Stomach (tissue), 8 donors: ENCODE measurements at regions not wholly inside any gene's neighbourhood (a gene's known extent, or its start where the extent isn't known, plus 50 kb on each side); places are given as distances from the start of the nearest gene placed in this dataset.

ENCODE experiments used
- DNase-seq, 2 donors: peaks; one replicate each; pipeline versions ENCODE4 v3.0.0 to v3.0.0-alpha.2; 2013 to 2019
- H3K27ac ChIP-seq, 5 donors: fragments of 200-600 bp in 4 of 5; sonication (generic) in 4 of 5; one replicate each; pipeline ENCODE4 v1.5.1; 2013 to 2019; ENCODE audit warnings: mild to moderate bottlenecking in 1 of 5, moderate library complexity in 1 of 5
- H3K27me3 ChIP-seq, 3 donors: fragments of 200-600 bp; sonication (generic); one replicate each; pipeline ENCODE4 v1.5.1; 2017 to 2019; ENCODE audit warnings: mixed run types in 1 of 3
- H3K36me3 ChIP-seq, 4 donors: fragments of 200-600 bp; sonication (generic); 1 replicate in 3 of 4; 2 replicates in 1 of 4; pipeline ENCODE4 v1.5.1; 2016 to 2019
- H3K4me1 ChIP-seq, 4 donors: fragments of 200-600 bp; sonication (generic); one replicate each; pipeline ENCODE4 v1.5.1; 2016 to 2019
- H3K4me3 ChIP-seq, 4 donors: fragments of 200-600 bp; sonication (generic) in 3 of 4; one replicate each; pipeline ENCODE4 v1.5.1; 2016 to 2019; ENCODE audit warnings: mild to moderate bottlenecking in 1 of 4
- H3K9me3 ChIP-seq, 4 donors: fragments of 200-600 bp; sonication (generic); one replicate each; pipeline ENCODE4 v1.5.1; 2016 to 2019
- EP300 ChIP-seq: sonication (generic); formaldehyde crosslinking; IDR thresholded peaks from one replicate; pipeline ENCODE4 v1.6.1; 2017; ENCODE audit warnings: antibody characterized with exemption
- POLR2A ChIP-seq, 4 donors: fragments of 450-650 bp; IDR thresholded peaks; one replicate each; pipeline ENCODE4 v1.6.1; 2016; ENCODE audit warnings: antibody characterized with exemption in 4 of 4, control low read depth in 2 of 4, mild to moderate bottlenecking in 1 of 4, moderate library complexity in 1 of 4
- POLR2AphosphoS5 ChIP-seq, 3 donors: sonication (generic); formaldehyde crosslinking; IDR thresholded peaks; one replicate each; pipeline ENCODE4 v1.6.1; 2016; ENCODE audit warnings: antibody characterized with exemption in 3 of 3
- WGBS, 5 donors: extraction: QIAGEN DNeasy Blood & Tissue Kit in 3 of 5; methylation state at CpG; one replicate each; pipeline versions ENCODE4 v1.1.5 to v1.1.7; 2013 to 2018; 5-methylcytosine and 5-hydroxymethylcytosine counted together
- intact Hi-C: fragments of 100-400 bp; cut with DNase I; formaldehyde crosslinking; loops from one replicate; pipeline ENCODE4 v1.15.1; 2023; ENCODE audit warnings: low total_unique reads
- TF ChIP-seq, protein P1 (sequence below), 7 experiments: fragments of 450-650 bp in 4 of 7; fragments of 200-600 bp in 3 of 7; sonication (generic) in 3 of 7; IDR thresholded peaks; one replicate each; pipeline ENCODE4 v1.5.1; 2016 to 2019; ENCODE audit warnings: antibody characterized with exemption in 7 of 7, control low read depth in 2 of 7, mild to moderate bottlenecking in 1 of 7
- donor health status: healthy with polysubstance abuse.
- donor health status: Bipolar disorder and iron deficiency.
- donor health status: healthy.

- Histone ChIP-seq H3K36me3 (no peaks in the 10 kb centered on the region), H3K27me3 (peaks cover 0 to 4% (median 0%) of the 10 kb centered on the region in 3 donors), H3K9me3 (no peaks in the 10 kb centered on the region), H3K4me3 (no peak overlapping the region), H3K27ac (no peak overlapping the region), H3K4me1 (no peaks in the 10 kb centered on the region)
- 55 to 60% (median 59%) methylated on average over 8 of the region's 8 CpGs for WGBS, 5 donors
- DNase-seq, result peak in 1 of 2 donors; percentile 16
- intact Hi-C loops, result no loop called here
- no peak for TF ChIP-seq POLR2AphosphoS5 (IDR thresholded peaks at IDR 0.05)
These were observed 73.2 kb upstream of the CTXND1 start for GRCh38 chr15:80325206-80325605.

- TF ChIP-seq, protein P1, sequence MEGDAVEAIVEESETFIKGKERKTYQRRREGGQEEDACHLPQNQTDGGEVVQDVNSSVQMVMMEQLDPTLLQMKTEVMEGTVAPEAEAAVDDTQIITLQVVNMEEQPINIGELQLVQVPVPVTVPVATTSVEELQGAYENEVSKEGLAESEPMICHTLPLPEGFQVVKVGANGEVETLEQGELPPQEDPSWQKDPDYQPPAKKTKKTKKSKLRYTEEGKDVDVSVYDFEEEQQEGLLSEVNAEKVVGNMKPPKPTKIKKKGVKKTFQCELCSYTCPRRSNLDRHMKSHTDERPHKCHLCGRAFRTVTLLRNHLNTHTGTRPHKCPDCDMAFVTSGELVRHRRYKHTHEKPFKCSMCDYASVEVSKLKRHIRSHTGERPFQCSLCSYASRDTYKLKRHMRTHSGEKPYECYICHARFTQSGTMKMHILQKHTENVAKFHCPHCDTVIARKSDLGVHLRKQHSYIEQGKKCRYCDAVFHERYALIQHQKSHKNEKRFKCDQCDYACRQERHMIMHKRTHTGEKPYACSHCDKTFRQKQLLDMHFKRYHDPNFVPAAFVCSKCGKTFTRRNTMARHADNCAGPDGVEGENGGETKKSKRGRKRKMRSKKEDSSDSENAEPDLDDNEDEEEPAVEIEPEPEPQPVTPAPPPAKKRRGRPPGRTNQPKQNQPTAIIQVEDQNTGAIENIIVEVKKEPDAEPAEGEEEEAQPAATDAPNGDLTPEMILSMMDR (IDR thresholded peaks at IDR 0.05), result no peak
- TF ChIP-seq POLR2AphosphoS5 (IDR thresholded peaks at IDR 0.05) (no peak), POLR2A (IDR thresholded peaks at IDR 0.05) (no peak), EP300 (no peak)
- Histone ChIP-seq H3K36me3 (no peaks in the 10 kb centered on the region), H3K9me3 (no peaks in the 10 kb centered on the region), H3K27ac (no peak overlapping the region), H3K27me3 (no peaks in the 10 kb centered on the region), H3K4me3 (no peak overlapping the region), H3K4me1 (no peaks in the 10 kb centered on the region)
- no peak for DNase-seq
- intact Hi-C loops, result no loop called here
- WGBS, 5 donors, result 78 to 99% (median 94%) methylated on average over 2 of the region's 2 CpGs
These were observed 74.3 kb upstream of the CTXND1 start for GRCh38 chr15:80326270-80326669.

- Histone ChIP-seq H3K9me3 (no peaks in the 10 kb centered on the region), H3K36me3 (no peaks in the 10 kb centered on the region), H3K4me1 (no peaks in the 10 kb centered on the region), H3K27ac (no peak overlapping the region), H3K4me3 (no peak overlapping the region), H3K27me3 (no peaks in the 10 kb centered on the region)
- TF ChIP-seq, protein P1 (IDR thresholded peaks at IDR 0.05), result no peak
- TF ChIP-seq POLR2A (IDR thresholded peaks at IDR 0.05) (no peak), EP300 (no peak), POLR2AphosphoS5 (IDR thresholded peaks at IDR 0.05) (no peak)
- intact Hi-C loops, result no loop called here
- DNase-seq, result no peak
- WGBS, 5 donors, result 74 to 90% (median 85%) methylated on average over 5 of the region's 5 CpGs
These were observed 75.7 kb upstream of the ARNT2 start for GRCh38 chr15:80328496-80328895.

DNA sequence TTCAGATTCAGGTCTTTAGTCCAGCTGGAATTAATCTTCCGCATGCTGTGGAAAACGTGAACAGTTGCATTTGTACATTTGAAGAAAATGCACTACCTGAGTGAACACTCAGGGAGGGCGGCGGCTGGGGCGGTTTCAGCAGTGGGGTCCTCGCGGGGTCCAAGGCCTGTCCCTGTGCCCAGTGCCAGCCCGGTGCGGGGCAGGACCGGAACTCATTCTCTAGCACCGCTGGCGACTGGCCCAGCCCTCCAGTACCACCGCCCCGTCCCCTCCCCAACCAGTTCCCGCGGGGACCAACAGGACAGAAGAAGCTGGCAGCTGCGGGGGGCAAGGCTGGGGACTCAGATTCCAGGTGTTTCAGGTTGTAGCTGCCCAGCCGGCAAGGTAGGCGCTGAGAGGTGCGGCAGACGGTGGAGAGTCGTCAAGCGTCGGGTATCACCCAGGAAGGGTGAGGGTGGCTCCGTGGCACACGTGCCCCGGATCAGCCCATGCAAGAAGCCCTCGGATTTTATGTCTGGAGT, 72.2 kb upstream of the ARNT2 start:
- TF ChIP-seq, protein P1 (IDR thresholded peaks at IDR 0.05), result no peak
- no peak for TF ChIP-seq POLR2AphosphoS5 (IDR thresholded peaks at IDR 0.05)
- no peak for TF ChIP-seq EP300
- TF ChIP-seq POLR2A (IDR thresholded peaks at IDR 0.05), result no peak
- no peaks in the 10 kb centered on the region for H3K27me3 ChIP-seq
- no peak overlapping the region for H3K27ac ChIP-seq
- no peaks in the 10 kb centered on the region for H3K36me3 ChIP-seq
- WGBS, 5 donors, result 93 to 95% (median 93%) methylated on average over 25 to 28 of the region's 28 CpGs
- DNase-seq, result no peak
- H3K9me3 ChIP-seq, result no peaks in the 10 kb centered on the region
- H3K4me1 ChIP-seq, result no peaks in the 10 kb centered on the region
- H3K4me3 ChIP-seq, result no peak overlapping the region
- intact Hi-C loops, result no loop called here

- intact Hi-C loops, result no loop called here
- Histone ChIP-seq H3K36me3 (no peaks in the 10 kb centered on the region), H3K27me3 (no peaks in the 10 kb centered on the region), H3K4me3 (no peak overlapping the region), H3K9me3 (no peaks in the 10 kb centered on the region), H3K4me1 (no peaks in the 10 kb centered on the region), H3K27ac (no peak overlapping the region)
- 62 to 70% (median 63%) methylated on average over 4 of the region's 4 CpGs for WGBS, 5 donors
- TF ChIP-seq EP300 (no peak), POLR2AphosphoS5 (IDR thresholded peaks at IDR 0.05) (no peak), POLR2A (IDR thresholded peaks at IDR 0.05) (no peak)
- TF ChIP-seq, protein P1 (IDR thresholded peaks at IDR 0.05), result no peak
- no peak for DNase-seq
These were observed 70.9 kb upstream of the ARNT2 start for GRCh38 chr15:80333261-80333660.
